ENCODE measurements at regions not wholly inside any gene's neighbourhood (a gene's known extent, or its start where the extent isn't known, plus 50 kb on each side); places are given as distances from the start of the nearest gene placed in this dataset.
"Not testable (repeated sequence)": the region's sequence is repeated elsewhere in the genome, so short reads cannot be mapped to it uniquely, and the experiment has no call there.

GRCh38 chr18:1048032-1048431 lies 143.4 kb downstream of the ADCYAP1 start:
- DNase-seq, result no peak

DNA sequence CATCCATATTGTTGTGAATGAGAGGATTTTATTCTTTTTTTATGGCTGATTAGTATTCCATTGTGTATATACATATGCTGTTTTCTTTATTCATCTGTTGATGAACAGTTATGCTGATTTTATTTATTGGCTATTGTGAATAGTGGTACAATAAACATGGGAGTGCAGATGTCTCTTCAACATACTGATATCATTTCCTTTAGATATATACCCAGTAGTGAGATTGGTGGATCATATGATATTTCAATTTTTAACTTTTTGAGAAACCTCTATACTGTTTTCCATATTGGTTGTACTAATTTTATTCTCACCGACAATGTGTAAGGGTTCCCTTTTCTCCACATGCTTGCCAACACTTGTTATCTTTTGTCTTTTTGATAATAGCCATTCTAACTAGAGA lies 144.5 kb downstream of the ADCYAP1 start:
- no peak for DNase-seq

- no peak for DNase-seq
Measured at GRCh38 chr18:1050012-1050657, 145.5 kb downstream of the ADCYAP1 start.

DNA sequence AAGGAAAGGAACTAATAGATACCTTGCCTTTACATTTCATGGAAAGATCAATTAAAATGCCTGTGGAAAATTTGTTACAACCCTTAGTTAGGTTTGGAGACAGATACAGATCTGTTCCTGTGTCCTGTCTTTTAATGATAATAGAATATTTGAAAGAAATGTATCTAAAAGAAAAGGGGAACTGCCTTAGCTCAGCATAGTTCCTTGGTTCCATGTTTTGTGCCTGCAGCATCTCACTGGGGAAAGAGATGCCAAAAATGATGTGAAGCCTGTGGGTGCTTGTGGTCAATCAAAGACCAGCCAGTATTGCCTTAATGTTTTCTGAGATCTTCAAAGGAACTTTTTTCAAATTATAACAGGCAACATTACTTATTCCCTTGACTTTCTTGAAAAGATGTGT lies 147.6 kb downstream of the ADCYAP1 start:
- DNase-seq, result no peak

DNA sequence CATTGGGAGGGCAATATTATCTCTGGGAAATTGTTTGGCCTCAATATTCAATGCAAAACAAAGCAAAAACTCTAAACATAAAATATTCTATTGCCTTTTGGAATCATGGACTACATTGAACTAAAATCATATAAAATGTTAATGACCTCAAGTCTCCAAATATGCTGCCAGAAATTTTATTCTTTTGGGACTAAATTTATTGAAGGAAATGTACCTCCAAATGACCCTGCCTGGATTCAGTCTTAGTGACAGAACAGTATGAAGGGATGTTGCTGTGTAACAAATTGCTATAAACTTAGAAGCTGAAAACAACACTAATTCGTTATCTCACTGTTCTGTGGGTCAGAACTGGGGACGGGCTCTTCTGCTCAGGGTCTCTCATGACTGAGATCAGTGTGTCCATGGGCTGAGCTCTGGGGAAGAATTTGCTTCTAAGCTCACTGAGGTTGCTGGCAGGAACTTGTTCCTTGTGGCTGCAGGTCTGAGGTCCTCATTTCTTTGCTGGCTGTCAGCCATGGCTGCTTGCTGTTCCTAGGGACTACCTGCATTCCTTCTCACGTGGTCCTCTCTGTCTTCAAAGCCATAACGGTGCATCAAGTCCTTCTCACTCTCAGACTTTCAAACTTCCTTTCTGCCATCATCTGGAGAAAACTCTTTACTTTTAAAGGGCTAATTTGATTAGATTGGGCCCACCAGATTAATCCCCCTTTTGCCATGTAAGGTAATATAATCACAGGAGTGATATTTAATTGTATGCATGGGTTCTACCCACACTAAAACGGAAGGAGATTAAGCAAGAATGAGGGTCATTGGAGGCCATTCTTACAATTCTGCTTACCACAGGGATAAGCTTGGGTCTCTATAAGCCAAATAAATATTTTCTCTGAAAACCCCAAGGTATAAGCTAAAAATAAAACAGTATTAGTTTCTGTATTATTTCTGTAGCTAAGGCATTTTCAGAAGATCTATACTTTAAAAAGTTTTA lies 149.0 kb downstream of the ADCYAP1 start:
- no peak for DNase-seq

- no peak for DNase-seq
Measured at GRCh38 chr18:1056404-1056803, 151.7 kb downstream of the ADCYAP1 start.

DNA sequence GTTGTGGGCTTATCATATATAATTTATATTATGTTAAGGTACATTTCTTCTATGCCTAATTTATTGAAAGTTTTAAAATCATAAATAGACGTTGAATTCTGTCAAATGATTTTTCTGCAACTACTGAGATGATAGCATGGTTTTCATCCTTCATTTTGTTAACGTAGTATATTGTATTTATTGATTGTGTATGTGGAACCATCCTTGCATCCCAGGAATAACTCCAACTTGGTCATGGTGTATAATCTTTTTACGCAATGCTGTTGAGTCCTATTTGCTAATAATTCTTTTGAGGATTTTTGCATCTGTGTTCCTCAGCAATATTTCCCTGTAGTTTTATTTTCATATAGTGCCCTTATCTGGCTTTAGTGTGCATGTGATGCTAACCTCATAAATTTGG lies 152.7 kb downstream of the ADCYAP1 start:
- no peak for DNase-seq

DNA sequence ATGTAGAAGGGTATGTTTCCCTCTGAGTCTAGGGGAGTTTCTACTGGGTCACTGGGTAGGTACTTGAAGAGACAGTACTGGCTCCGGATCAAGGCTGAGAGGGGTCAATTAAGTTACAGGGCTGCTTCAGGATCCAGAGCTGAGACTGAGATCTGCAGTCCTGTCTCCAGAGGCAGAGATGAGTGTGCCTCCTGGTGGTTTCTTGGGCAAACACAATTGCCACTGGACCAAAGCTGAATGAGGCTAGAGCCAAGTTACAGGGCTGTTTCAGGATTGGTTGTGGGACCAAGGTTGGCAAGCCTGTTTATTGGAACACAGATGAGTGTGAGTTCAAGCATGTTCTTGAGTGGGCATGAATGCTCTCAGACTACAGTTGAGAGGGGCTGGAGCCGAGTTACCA lies 157.9 kb downstream of the ADCYAP1 start:
- no peak for DNase-seq

- DNase-seq, result no peak
Measured at GRCh38 chr18:1075322-1075721, 170.7 kb downstream of the ADCYAP1 start.

GRCh38 chr18:1075876-1076275 lies 171.2 kb downstream of the ADCYAP1 start:
- no peak for DNase-seq

GRCh38 chr18:1078301-1078700 lies 173.6 kb downstream of the ADCYAP1 start:
- no peak for DNase-seq

DNA sequence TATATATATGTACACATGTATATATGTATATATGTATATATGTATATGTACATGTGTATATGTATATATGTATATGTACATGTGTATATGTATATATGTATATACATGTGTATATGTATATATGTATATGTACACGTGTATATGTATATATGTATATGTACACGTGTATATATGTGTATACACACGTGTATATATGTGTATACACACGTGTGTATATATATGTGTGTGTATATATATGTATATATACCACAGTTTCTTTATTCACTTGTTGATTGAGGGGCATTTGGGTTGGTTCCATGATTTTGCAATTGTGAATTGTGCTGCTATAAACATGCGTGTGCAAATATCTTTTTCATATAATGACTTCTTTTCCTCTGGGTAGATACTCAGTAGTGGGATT lies 179.0 kb downstream of the ADCYAP1 start:
- DNase-seq, result not testable (repeated sequence)

GRCh38 chr18:1090758-1091157 lies 186.1 kb downstream of the ADCYAP1 start:
- no peak for DNase-seq

DNA sequence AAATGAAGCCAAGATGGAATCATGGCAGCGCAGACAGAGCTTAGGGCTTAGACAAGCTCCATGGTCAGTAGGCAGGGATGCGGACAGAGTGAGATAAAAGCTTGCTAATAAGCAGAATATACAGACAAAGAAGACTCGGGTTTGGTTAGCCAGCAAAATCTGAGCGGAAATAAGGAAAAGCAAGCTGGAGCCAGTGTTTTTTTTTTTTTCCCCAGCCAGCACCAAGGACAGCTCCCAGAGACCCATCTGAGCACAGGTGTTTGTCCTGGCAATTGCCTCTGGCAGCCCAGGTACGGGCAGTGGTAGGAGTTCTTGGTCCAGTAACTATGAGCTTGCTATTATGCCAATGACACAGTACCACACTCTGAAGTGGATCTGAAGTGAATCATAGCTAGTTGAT lies 187.6 kb downstream of the ADCYAP1 start:
- no peak for DNase-seq

DNA sequence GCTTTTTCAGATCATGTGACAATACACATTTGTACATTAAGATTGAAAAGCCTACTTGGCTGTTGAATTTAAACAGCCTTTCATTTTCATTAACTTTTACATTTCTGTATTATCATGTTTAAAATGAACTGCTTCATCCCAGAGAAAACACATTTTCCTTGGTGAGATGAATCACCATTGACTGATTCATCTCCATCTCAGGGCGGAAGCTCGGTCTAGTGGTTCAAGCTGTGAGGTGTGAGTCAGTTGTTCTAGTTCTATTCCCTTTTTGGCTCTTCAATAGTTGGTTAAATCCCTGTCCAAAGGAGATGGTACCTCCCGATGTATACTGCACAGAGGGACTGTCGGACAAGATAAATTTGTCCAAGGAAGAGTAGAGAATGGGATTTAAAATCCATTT lies 189.7 kb downstream of the ADCYAP1 start:
- DNase-seq, result no peak

DNA sequence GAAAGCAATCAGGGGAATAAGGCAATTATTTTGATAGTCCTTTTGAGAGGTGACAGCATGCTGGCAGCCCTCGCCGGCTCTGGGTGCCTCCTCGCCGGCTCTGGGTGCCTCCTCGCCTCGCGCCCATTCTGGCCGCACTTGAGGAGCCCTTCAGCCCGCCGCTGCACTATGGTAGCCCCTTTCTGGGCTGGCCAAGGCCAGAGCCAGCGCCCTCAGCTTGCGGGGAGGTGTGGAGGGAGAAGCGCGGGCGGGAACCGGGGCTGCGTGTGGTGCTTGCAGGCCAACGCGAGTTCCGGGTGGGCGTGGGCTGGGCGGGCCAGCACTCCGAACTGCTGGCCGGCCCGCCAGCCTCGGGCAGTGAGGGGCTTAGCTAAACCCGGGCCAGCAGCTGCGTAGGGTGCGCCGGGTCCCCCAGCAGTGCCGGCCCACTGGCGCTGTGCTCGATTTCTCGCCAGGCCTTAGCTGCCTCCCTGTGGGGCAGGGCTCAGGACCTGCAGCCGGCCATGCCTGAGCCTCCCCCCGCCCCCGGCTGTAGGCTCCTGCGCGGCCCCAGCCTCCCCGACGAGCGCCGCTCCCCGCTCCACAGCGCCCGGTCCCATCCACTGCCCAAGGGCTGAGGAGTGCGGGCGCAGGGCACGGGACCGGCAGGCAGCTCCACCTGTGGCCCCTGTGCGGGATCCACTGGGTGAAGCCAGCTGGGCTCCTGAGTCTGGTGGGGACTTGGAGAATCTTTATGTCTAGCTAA lies 193.5 kb downstream of the ADCYAP1 start:
- not testable (repeated sequence) for DNase-seq

DNA sequence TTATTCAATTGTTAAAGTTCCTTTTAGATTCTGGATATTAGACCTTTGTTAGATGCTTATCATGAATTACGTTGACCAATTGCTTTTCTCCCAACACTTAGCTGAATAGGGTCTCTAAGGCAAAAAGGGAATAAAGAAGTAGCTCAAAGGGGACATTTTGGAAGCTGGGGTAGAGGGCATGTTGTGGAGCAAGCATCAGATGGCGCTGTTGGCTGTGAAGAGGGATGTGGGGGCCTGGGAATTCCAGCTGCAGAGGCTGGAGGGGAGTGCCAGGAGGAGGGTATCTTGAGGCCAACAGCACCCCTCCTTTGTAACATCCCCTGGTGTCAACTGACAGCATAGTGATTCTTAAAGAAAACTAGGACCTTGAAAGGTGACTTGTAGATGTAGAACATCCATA lies 198.2 kb downstream of the ADCYAP1 start:
- no peak for DNase-seq

DNA sequence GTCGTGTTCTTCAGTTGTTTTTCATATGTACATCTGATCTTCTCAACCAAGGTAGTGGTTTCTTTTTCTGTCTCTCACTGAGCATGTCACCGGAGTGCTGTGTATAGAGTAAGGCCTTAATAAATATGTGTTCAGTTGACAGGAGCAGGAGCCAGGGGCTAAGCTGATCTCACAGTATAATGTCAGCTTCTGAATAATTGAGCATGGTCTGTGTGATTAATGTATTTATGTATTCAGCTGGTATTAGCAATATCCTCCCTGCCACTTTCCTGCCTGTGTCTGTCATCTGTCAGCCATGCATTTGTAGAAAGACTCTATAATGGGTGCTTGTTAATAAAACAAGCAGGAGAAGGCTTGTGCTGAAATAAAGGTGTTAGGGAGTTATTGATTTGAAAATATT lies 198.9 kb downstream of the ADCYAP1 start:
- DNase-seq, result no peak

- DNase-seq, result no peak
Measured at GRCh38 chr18:1104181-1104881, 199.7 kb downstream of the ADCYAP1 start.

DNA sequence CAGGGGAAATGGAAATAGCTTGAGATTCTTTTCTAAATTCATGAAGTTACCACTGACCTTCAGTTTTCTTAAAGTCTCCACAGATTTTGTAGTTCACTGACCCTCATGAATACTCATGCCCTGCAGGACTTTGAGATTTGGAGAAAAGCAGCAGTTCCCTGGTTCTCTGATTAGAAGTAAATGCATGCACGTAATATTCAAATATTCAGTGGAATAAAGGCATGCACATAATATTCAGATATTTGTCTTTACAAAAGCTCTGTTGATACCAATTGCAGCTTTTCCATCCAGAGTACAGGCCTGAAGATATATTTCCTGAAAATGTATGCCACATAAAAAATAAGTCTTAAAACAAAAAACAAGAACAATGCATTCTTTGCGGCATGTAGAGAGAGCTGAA lies 219.8 kb downstream of the ADCYAP1 start:
- DNase-seq, result no peak

- no peak for DNase-seq
Measured at GRCh38 chr18:1133541-1133940, 228.9 kb downstream of the ADCYAP1 start.

DNA sequence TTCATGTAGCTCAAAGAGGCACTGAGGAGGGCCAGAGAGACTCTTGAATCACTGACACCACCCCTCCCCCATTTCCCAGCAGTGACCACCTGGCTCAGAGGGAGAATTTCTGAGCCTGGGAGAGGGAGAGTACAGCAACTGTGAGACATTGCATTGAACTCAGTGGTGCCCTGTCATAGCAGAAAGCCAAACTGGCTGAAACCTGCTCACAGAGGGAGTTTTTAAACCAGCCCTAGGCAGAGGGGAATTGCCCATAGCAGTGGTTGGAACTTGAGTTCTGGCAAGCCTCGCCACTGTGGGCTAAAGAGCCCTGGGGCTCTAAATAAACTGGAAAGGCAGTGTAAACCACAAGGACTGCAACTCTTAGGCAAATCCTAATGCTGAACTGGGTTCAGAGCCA lies 243.1 kb downstream of the ADCYAP1 start:
- no peak for DNase-seq

DNA sequence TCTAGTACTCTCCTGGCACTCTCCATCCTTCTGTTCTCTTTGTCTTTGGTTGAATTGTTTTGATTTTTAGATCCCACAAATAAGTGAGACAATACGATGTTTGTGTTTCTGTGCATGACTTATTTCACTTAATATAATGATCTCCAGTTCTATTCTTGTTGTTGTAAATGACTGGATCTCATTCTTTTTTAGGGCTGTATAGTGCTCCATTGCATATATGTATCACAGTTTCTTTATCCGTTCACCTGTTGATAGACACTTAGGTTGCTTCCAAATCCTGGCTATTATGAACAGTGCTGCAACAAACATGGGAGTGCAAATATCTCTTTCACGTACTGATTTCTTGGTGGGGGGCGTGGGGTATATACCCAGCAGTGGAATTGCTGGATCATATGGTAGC lies 245.0 kb downstream of the ADCYAP1 start:
- no peak for DNase-seq

Data from activated T-cell treated with anti-CD3 and anti-CD28 coated beads for 4 hours (primary cell).